Ovary (tissue), 7 donors: ENCODE measurements at regions not wholly inside any gene's neighbourhood (a gene's known extent, or its start where the extent isn't known, plus 50 kb on each side); places are given as distances from the start of the nearest gene placed in this dataset.

Experiments used
- DNase-seq, 5 donors: peaks; one replicate each; pipeline ENCODE4 v3.0.0-alpha.2; 2019 to 2020
- H3K27ac ChIP-seq, 2 donors: fragments of 200-600 bp; one replicate each; pipeline versions ENCODE4 v1.5.1 to v1.8.0; 2019 to 2022
- H3K27me3 ChIP-seq: fragments of 200-600 bp; one replicate; pipeline ENCODE4 v1.8.0; 2022
- H3K36me3 ChIP-seq: fragments of 200-600 bp; sonication (generic); one replicate; pipeline ENCODE4 v1.5.1; 2019
- H3K4me1 ChIP-seq: one replicate; pipeline ENCODE4 v1.8.1; 2013; ENCODE audit warnings: mild to moderate bottlenecking, moderate library complexity; ENCODE audit not compliant: insufficient read depth
- H3K4me3 ChIP-seq: fragments of 200-600 bp; sonication (generic); one replicate; pipeline ENCODE4 v1.5.1; 2017
- H3K9me3 ChIP-seq, 2 donors: fragments of 200-600 bp in 1 of 2; sonication (generic) in 1 of 2; one replicate each; pipeline versions ENCODE4 v1.5.1 to v1.8.1; 2013 to 2019; ENCODE audit warnings: mild to moderate bottlenecking in 1 of 2, moderate library complexity in 1 of 2
- CTCF ChIP-seq, 3 donors: fragments of 450-650 bp in 2 of 3; fragments of 200-600 bp in 1 of 3; IDR thresholded peaks; one replicate each; pipeline versions ENCODE4 v1.5.1 to v1.8.0; 2016 to 2022; ENCODE audit warnings: antibody characterized with exemption in 3 of 3, mild to moderate bottlenecking in 1 of 3
- EP300 ChIP-seq: sonication (generic); formaldehyde crosslinking; IDR thresholded peaks from one replicate; pipeline ENCODE4 v1.6.1; 2017; ENCODE audit warnings: antibody characterized with exemption
- POLR2A ChIP-seq: fragments of 450-650 bp; IDR thresholded peaks from one replicate; pipeline ENCODE4 v1.6.1; 2017; ENCODE audit warnings: antibody characterized with exemption, mild to moderate bottlenecking, moderate library complexity
- WGBS, 3 donors: extraction: QIAGEN DNeasy Blood & Tissue Kit in 1 of 3; methylation state at CpG; one replicate each; pipeline versions ENCODE4 v1.1.5 to v1.1.7; 2013 to 2017; 5-methylcytosine and 5-hydroxymethylcytosine counted together
- intact Hi-C, 4 donors: fragments of 100-400 bp; cut with DNase I; formaldehyde crosslinking; loops; one replicate each; pipeline versions ENCODE4 v1.11.0 to v1.15.1; 2022 to 2023
- donor health status: DM: no; HTN: no; CAD: no; lungs with moderate emphysema.
- donor health status: DM: no; HTN: no; CAD: no.
- donor health status: Bipolar disorder and iron deficiency.
- donor health status: DM: no; HTN: no; CAD: no.
- donor health status: DM: yes; HTN: yes; CAD: no.

- Histone ChIP-seq H3K9me3 (no peaks in the 10 kb centered on the region), H3K27me3 (no peaks in the 10 kb centered on the region), H3K4me3 (no peak overlapping the region), H3K4me1 (no peaks in the 10 kb centered on the region), H3K27ac (no peak overlapping the region), H3K36me3 (no peaks in the 10 kb centered on the region)
- intact Hi-C loops: no loop called here
- TF ChIP-seq CTCF (IDR thresholded peaks at IDR 0.05) (no peak), POLR2A (no peak), EP300 (no peak)
- 94 to 95% (median 94%) methylated on average over 2 of the region's 2 CpGs for WGBS, 3 donors
- no peak for DNase-seq
Observed at GRCh38 chr1:14236097-14236496, 362.4 kb upstream of the KAZN start.

GRCh38 chr1:14238472-14239307 lies 359.8 kb upstream of the KAZN start:
- TF ChIP-seq CTCF (IDR thresholded peaks at IDR 0.05): no peak
- TF ChIP-seq POLR2A: no peak
- TF ChIP-seq EP300: no peak
- no peaks in the 10 kb centered on the region for H3K4me1 ChIP-seq
- H3K36me3 ChIP-seq: no peaks in the 10 kb centered on the region
- H3K9me3 ChIP-seq: no peaks in the 10 kb centered on the region
- DNase-seq: peak in 3 of 5 donors; percentile 28 to 43 (median 40)
- H3K4me3 ChIP-seq: no peak overlapping the region
- no peak overlapping the region for H3K27ac ChIP-seq
- 70 to 90% (median 82%) methylated on average over 9 of the region's 9 CpGs for WGBS, 3 donors
- intact Hi-C loops: no loop called here
- no peaks in the 10 kb centered on the region for H3K27me3 ChIP-seq

GRCh38 chr1:14240265-14240664 lies 358.2 kb upstream of the KAZN start:
- H3K4me1 ChIP-seq: no peaks in the 10 kb centered on the region
- H3K27ac ChIP-seq: no peak overlapping the region
- WGBS, 3 donors: 86 to 93% (median 92%) methylated on average over 3 of the region's 3 CpGs
- H3K4me3 ChIP-seq: no peak overlapping the region
- H3K27me3 ChIP-seq: no peaks in the 10 kb centered on the region
- DNase-seq: no peak
- intact Hi-C loops: no loop called here
- TF ChIP-seq CTCF (IDR thresholded peaks at IDR 0.05) (no peak), POLR2A (no peak), EP300 (no peak)
- no peaks in the 10 kb centered on the region for H3K36me3 ChIP-seq
- no peaks in the 10 kb centered on the region for H3K9me3 ChIP-seq

GRCh38 chr1:14242123-14242522 lies 356.4 kb upstream of the KAZN start:
- Histone ChIP-seq H3K9me3 (no peaks in the 10 kb centered on the region), H3K27me3 (no peaks in the 10 kb centered on the region), H3K27ac (no peak overlapping the region), H3K4me3 (no peak overlapping the region), H3K4me1 (no peaks in the 10 kb centered on the region), H3K36me3 (no peaks in the 10 kb centered on the region)
- TF ChIP-seq EP300 (no peak), CTCF (IDR thresholded peaks at IDR 0.05) (no peak), POLR2A (no peak)
- WGBS, 3 donors: 31 to 40% (median 35%) methylated on average over 3 of the region's 3 CpGs
- intact Hi-C loops: no loop called here
- DNase-seq: no peak
